Endodermal cell (in vitro differentiated cells): ENCODE measurements at regions not wholly inside any gene's neighbourhood (a gene's known extent, or its start where the extent isn't known, plus 50 kb on each side); places are given as distances from the start of the nearest gene placed in this dataset.
A peak's percentile ranks its signal among the peaks of the same experiment; 100 is the strongest.

ENCODE experiments used
- DNase-seq: peaks from one replicate; pipeline ENCODE4 v3.0.0-alpha.2; 2017
- H3K27ac ChIP-seq: 2 replicates; pipeline ENCODE4 v1.5.1; 2013; ENCODE audit warnings: mild to moderate bottlenecking, low read depth, low read length, moderate library complexity
- H3K27me3 ChIP-seq: 2 replicates; pipeline ENCODE4 v1.6.1; 2013; ENCODE audit warnings: mild to moderate bottlenecking, low read length, moderate library complexity; ENCODE audit not compliant: insufficient read depth, control insufficient read depth, poor library complexity, severe bottlenecking
- H3K36me3 ChIP-seq: 2 replicates; pipeline ENCODE4 v1.7.0; 2013; ENCODE audit warnings: mild to moderate bottlenecking, low read length, moderate library complexity; ENCODE audit not compliant: control insufficient read depth, insufficient read depth
- H3K4me1 ChIP-seq: one replicate; pipeline ENCODE4 v1.7.0; 2013; ENCODE audit warnings: low read length; ENCODE audit not compliant: control insufficient read depth, insufficient read depth
- H3K4me3 ChIP-seq: 2 replicates; pipeline ENCODE4 v1.5.1; 2013; ENCODE audit warnings: mild to moderate bottlenecking, low read length, moderate library complexity
- H3K9ac ChIP-seq: 2 replicates; pipeline ENCODE4 v1.6.1; 2013; ENCODE audit warnings: mild to moderate bottlenecking, low read length, moderate library complexity; ENCODE audit not compliant: poor library complexity, severe bottlenecking; ENCODE audit errors: extremely low read depth
- H3K9me3 ChIP-seq: 2 replicates; pipeline ENCODE4 v1.6.1; 2013; ENCODE audit warnings: mild to moderate bottlenecking, low read length, moderate library complexity; ENCODE audit not compliant: control insufficient read depth
- H3K27ac Mint-ChIP-seq: 2 replicates; pipeline ENCODE4 v1.8.0; 2020; ENCODE audit warnings: mixed read lengths
- H3K27me3 Mint-ChIP-seq: 2 replicates; pipeline ENCODE4 v1.8.0; 2021; ENCODE audit warnings: mild to moderate bottlenecking, mixed read lengths; ENCODE audit not compliant: insufficient read depth
- H3K36me3 Mint-ChIP-seq: 2 replicates; pipeline ENCODE4 v1.8.0; 2020; ENCODE audit warnings: low read depth, mixed read lengths
- H3K4me1 Mint-ChIP-seq: 2 replicates; pipeline ENCODE4 v1.8.0; 2020; ENCODE audit warnings: mixed read lengths
- H3K4me3 Mint-ChIP-seq: 2 replicates; pipeline ENCODE4 v1.8.0; 2020; ENCODE audit warnings: mild to moderate bottlenecking, moderate library complexity, mixed read lengths
- H3K9me3 Mint-ChIP-seq: 2 replicates; pipeline ENCODE4 v1.8.0; 2020; ENCODE audit warnings: mild to moderate bottlenecking, mixed read lengths
- CTCF ChIP-seq: fragments of 200-600 bp; sonication (generic); conservative IDR thresholded peaks from 2 replicates; pipeline ENCODE4 v1.5.0; 2021; ENCODE audit warnings: antibody characterized with exemption, mild to moderate bottlenecking
- WGBS, 2 experiments: methylation state at CpG; one replicate each; pipeline versions ENCODE4 v1.1.5 to v1.1.7; 2013; ENCODE audit warnings: missing lambda C conversion rate in 2 of 2, mixed read lengths in 1 of 2; ENCODE audit not compliant: insufficient coverage in 1 of 2, insufficient read length in 1 of 2; 5-methylcytosine and 5-hydroxymethylcytosine counted together

- peaks cover 17% of the 10 kb centered on the region for H3K9me3 ChIP-seq
- Mint-ChIP-seq H3K36me3 (no peaks in the 10 kb centered on the region), H3K9me3 (peaks cover 12% of the 10 kb centered on the region), H3K4me1 (peaks cover 4% of the 10 kb centered on the region), H3K4me3 (no peak overlapping the region), H3K27me3 (no peaks in the 10 kb centered on the region), H3K27ac (no peak overlapping the region)
- WGBS, 2 experiments: 11 to 58% methylated on average over 2 to 5 of the region's 5 CpGs
- no peak overlapping the region for H3K4me3 ChIP-seq
- H3K4me1 ChIP-seq: no peaks in the 10 kb centered on the region
- H3K9ac ChIP-seq: no peak overlapping the region
- H3K27ac ChIP-seq: no peak overlapping the region
- no peaks in the 10 kb centered on the region for H3K27me3 ChIP-seq
- DNase-seq: peak; percentile 77
- TF ChIP-seq CTCF: peak; percentile 84
- no peaks in the 10 kb centered on the region for H3K36me3 ChIP-seq
Observed at GRCh38 chr3:153768561-153769469, 352.4 kb upstream of the ARHGEF26 start.

- DNase-seq: no peak
- WGBS, 2 experiments: 60 to 75% methylated on average over 1 to 2 of the region's 2 CpGs
- no peak for TF ChIP-seq CTCF
- Mint-ChIP-seq H3K4me1 (peaks cover 6% of the 10 kb centered on the region), H3K9me3 (no peaks in the 10 kb centered on the region), H3K4me3 (no peak overlapping the region), H3K36me3 (no peaks in the 10 kb centered on the region), H3K27me3 (no peaks in the 10 kb centered on the region), H3K27ac (no peak overlapping the region)
- Histone ChIP-seq H3K9me3 (no peaks in the 10 kb centered on the region), H3K4me1 (no peaks in the 10 kb centered on the region), H3K36me3 (no peaks in the 10 kb centered on the region), H3K4me3 (no peak overlapping the region), H3K9ac (no peak overlapping the region), H3K27me3 (no peaks in the 10 kb centered on the region), H3K27ac (peak overlapping the region; percentile 18)
Observed at GRCh38 chr3:153783106-153783505, 338.1 kb upstream of the ARHGEF26 start.

GRCh38 chr3:153783741-153784480, 337.3 kb upstream of the ARHGEF26 start:
- no peaks in the 10 kb centered on the region for H3K9me3 ChIP-seq
- no peak for DNase-seq
- H3K9ac ChIP-seq: no peak overlapping the region
- no peak overlapping the region for H3K27ac Mint-ChIP-seq
- H3K27me3 ChIP-seq: no peaks in the 10 kb centered on the region
- H3K36me3 Mint-ChIP-seq: no peaks in the 10 kb centered on the region
- WGBS, 2 experiments: 64 to 100% methylated on average over 1 to 3 of the region's 3 CpGs
- no peak overlapping the region for H3K4me3 ChIP-seq
- peak overlapping the region; percentile 18 for H3K27ac ChIP-seq
- H3K4me3 Mint-ChIP-seq: no peak overlapping the region
- no peaks in the 10 kb centered on the region for H3K36me3 ChIP-seq
- H3K4me1 ChIP-seq: no peaks in the 10 kb centered on the region
- TF ChIP-seq CTCF: no peak
- peaks cover 6% of the 10 kb centered on the region for H3K4me1 Mint-ChIP-seq
- H3K9me3 Mint-ChIP-seq: no peaks in the 10 kb centered on the region
- no peaks in the 10 kb centered on the region for H3K27me3 Mint-ChIP-seq
